ENCODE measurements at regions not wholly inside any gene's neighbourhood (a gene's known extent, or its start where the extent isn't known, plus 50 kb on each side); places are given as distances from the start of the nearest gene placed in this dataset.
"Not testable (repeated sequence)": the region's sequence is repeated elsewhere in the genome, so short reads cannot be mapped to it uniquely, and the experiment has no call there.

DNA sequence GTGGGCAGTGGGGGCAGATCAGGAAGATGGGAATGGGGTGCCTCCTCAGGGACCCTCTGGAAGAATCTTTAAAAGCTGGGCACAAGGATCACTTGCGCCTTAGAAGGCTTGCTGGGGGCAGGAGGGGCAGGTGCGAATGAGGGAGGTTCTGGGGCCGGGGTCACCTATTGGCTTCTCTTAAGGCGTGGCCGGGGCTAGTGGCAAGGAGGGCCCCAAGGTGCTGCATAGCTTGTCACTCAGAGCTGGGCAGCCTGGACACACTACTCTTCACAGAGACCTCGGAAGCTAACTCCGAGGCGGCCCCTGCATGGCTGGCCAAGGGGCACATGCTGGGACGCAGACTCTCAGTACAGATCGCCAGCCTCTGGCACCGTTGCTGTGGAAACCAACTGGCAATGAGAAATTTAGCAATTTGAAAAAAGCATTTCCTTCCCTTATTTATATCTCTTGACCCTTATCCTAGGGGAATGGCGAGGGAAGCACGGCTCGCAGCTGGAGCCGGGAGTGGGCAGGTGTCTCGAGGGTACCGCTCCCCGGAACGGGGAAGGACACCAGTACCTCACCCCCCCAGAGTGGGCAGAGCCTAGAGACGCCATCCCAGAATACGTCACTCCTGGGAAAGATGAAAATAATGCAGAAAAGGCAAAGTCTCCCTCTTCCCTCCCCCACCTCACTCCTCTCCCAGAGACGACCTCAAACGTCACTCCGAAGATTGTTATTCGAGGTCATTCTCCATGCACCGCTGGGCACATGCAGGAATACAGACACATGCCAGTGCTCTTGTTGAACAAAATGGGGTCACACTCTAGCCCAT, 188.1 kb downstream of the CTTN start:
- DNase-seq: no peak

DNA sequence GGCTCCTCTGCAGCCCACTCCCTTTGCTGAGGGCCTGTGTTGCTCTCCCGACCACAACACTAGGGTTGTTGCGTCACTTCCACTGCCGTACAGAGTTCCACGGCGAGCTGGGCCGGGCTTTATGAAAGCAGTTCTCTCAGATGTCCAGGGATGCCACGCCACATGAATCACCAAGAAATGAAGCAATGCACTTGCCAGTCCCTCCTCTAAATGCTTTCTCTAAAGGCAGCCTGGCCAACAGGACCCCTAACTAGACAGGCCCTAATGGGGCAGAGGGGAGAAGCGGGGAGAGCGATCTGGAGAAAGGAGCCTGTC, 188.7 kb downstream of the CTTN start:
- DNase-seq: no peak

DNA sequence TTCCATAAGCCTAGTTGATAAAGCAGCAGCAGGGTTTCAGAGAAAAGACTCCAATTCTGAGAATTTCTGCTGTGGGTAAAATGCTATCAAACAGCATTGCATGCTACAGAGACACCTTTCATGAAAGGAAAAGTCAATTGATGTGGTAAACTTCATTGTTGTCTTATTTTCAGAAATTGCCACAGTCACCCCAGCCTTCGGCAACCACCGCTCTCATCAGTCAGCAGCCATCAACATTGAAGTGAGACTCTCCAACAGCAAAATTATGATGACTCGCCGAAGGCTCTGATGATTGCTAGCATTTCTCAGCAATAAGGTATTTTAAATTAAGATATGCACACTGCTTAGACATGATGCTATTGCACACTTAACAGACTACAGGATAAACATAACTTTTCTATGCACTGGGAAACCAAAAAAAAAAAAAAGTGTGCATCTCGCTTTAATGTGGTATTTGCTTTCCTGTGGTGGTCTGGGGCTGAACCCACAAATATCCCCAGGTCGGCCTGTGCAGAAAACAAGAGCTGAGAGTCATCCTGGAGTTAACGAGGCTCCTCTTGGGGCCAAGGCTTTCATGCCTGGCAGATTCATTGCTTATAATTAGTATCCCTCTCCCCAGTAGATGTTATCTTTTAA, 192.1 kb downstream of the CTTN start:
- DNase-seq: no peak

DNA sequence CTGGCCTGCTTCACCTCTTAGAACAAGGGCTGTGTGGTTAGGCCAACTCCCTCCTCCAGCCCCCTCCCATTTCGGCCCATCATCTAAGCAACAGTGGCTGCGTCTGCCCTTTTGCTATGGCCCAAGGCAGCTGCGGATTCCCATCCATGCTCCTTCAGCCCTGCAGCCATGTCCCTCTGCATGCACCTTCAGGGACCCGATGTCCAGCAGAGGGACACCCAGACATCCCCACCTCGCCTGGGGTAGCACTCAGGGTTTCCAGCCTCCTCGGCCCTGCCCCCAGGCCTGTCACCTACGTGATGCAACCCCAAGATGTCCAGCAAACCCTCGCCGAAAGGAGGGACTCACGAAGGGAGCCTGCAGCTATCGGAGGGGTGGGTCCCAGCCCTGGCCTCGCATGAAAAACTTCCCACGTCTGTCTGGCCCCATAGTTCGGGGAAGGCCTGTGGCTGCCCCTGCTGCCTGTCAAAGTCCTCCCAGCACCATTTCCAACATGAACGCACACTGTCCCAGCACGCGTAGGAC, 194.4 kb downstream of the CTTN start:
- DNase-seq: no peak

DNA sequence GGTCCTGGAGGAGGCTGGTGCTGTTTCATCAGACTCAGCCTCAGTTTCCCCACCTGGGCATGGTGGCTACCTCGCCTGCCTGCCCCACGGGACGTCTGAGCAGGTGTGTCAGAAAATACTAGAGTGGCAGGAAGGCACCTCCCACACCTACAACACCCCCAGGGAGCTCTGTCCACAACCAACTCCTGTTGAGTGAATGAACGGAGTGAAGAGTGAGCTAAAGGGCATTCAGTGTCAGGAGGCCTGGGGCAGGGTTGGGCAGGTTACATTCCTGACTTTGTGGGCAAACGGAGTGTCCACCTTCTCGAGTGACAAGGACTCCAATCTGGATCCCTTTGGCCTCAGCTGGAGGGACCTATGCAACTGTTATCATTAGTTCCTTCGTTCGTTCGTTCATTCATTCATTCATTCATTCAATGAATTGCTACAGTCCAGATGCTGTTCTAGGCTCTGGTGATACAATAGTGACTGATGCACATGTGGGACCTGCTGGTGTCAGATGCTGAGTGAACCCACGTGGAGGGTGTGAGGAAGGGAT, 195.2 kb downstream of the CTTN start:
- no peak for DNase-seq

DNA sequence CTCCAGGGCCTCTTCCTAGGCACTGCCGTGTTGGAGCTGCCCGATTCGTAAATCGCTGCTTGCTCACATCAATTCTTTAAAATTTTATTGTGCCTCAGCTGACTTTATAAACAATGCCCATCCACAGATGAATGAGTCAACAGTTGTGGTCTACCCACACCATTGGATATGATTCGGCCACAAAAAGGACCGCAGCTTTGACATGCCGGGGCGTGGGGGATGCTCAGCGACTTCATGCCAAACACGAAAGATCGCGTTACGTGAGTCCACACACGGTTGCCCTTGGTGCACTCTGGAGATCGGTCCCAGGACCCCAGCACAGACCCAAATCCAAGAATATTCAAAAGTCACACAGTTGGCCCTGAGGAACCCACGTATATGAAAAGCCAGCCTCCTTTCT, 195.7 kb downstream of the CTTN start:
- DNase-seq: no peak

DNA sequence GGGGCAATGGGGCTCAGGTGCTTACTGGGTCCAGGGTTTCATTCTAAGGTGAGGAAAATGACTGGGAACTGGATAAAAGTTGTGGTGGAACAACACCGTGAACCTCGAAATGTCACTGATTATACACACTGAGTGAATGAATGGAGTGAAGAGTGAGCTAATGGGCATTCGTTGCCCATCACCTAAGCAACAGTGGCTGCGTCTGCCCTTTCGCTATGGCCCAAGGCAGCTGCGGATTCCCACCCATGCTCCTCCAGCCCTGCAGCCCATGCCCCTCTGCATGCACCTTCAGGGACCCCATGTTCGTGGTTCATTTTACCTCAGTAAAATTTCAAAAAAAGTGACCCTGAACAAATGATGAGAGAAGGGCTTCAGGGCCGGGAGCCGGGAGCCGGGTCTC, 196.3 kb downstream of the CTTN start:
- no peak for DNase-seq

DNA sequence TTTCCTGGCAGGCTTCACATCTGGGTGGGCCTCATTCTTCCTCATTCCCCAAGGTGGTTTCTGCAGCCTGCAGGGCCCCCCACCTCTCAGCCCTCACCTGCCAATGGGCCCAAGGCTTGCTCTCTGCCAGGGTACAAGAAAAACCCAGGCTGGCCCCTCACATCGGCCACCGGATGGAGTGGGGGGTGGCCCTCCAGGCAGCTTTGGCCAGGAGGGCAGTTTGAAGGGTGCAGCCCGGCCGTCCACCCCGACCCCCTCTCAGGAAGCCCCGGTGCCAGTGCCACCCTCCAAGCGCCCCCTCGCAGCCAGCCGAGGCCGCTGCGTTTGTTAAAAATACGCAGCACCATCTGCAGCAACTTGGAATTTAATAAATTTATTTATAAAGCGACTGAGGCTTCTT, 196.7 kb downstream of the CTTN start:
- DNase-seq: no peak

DNA sequence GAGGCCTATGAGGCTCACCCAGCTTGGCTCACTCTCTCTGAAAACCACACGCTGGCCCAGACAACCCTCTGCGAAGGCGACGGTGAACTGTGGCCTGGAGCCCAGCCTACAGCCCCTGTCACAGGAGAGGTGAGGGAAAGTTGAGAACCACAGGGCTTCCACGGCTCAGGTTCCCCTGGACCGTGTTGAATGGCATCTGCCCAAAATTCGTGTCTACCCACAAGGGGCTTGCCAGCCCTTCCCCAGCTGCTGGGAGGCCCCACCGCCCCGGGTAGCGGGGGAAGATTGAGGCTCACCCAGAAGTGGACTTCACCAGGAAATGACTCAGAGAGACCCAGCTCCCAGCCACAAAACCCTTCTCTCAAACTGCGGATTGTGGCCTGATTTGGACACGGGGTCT, 197.1 kb downstream of the CTTN start:
- no peak for DNase-seq

DNA sequence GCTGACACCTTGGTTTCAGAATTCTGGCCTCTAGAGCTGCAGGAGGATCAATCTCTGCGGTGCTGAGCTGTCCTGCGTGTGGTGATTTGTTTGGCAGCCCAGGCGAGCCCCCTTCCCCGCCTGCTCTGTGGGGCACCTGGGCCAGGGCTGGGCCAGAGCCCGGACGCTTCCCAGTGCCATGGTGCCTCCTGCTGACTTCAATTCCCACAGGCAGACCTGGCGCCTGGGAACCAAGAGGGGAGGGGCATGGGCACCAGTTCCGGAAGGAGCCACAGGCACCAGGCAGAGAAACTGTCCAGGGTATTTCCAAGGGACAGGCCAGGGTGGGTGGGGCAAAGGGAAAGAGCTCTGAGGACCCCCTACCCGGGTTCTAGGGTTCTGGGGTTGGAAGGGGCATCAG, 197.8 kb downstream of the CTTN start:
- DNase-seq: no peak

DNA sequence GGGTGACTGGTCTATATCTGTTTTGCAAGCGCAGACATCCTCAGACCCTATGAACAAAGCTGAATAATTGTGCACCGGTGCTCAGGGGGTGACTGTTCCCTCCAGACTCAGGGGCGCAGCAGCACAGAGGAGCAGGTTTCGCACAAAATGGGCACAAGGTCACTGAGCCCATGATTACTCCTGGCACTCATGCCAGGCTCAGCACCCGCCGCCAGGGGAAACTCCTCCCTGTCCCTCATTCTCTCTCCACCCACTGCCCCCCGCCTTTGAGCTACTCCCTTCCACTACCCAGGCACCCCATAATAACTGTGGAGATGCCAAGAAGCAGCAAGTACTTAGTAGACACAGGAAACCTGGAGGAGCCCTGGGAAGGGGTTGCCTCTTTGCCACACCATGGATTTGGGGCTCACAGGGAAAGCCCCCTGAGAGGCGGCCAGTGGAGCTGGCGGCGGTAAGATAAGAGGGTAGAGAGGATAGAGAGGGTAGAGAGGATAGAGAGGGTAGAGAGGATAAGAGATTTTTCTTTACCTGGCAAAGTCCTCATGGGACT, 198.8 kb downstream of the CTTN start:
- DNase-seq: no peak

DNA sequence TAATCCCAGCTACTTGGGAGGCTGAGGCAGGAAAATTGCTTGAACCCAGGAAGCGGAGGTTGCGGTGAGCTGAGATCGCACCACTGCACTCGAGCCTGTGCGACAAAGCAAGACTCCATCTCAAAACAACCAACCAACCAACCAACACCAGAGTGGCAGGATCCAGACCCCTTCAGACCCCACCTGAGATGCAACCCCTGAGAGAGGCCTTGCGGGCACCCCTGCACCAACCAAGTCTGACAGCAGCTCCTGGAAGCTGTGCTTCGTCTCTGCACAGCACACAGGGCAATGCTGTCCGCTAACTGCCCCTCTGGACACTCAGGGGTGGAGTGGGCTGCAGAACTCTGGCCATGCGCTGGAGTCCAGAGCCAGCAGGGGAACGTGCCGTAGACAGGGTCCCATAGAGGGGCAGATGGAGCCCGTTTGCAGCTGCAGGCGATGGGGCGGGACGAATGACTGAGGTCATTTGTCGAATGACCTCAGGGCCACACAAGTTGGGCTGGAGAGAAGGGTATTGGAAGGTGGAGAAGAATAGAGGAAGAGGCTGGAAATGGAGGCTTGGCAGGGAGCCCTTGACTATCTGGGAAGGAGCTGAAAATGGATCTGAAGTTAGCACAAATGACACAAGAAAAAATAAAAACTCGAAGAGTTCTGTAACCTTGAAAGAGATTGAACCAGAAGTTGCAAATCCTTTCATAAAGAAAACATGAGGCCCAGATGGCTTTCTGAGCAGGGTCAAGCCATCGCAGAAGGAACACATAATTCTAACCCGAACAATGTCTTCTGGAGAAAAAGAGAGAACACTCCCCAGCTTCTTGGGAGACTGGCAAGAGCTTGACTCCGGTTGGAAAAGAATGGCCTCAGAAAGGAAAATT, 199.7 kb downstream of the CTTN start:
- no peak for DNase-seq

DNA sequence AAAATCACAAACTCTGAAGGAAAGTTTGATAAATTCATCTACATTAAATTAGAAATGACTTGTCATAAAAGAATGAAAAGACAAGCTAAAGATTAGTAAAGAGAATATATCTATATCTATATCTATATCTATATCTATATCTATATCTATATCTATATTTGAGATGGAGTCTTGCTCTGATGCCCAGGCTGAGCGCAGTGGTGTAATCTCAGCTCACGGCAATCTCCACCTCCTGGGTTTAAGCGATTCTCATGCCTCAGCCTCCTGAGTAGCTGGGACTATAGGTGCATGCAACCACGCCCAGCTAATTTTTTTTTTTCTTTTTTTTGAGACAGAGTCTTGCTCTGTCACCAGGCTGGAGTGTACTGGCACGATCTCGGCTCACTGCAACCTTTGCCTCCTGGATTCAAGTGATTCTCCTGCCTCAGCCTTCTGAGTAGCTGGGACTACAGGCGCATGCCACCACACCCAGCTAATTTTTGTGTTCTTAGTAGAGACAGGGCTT, 202.6 kb downstream of the CTTN start:
- not testable (repeated sequence) for DNase-seq

DNA sequence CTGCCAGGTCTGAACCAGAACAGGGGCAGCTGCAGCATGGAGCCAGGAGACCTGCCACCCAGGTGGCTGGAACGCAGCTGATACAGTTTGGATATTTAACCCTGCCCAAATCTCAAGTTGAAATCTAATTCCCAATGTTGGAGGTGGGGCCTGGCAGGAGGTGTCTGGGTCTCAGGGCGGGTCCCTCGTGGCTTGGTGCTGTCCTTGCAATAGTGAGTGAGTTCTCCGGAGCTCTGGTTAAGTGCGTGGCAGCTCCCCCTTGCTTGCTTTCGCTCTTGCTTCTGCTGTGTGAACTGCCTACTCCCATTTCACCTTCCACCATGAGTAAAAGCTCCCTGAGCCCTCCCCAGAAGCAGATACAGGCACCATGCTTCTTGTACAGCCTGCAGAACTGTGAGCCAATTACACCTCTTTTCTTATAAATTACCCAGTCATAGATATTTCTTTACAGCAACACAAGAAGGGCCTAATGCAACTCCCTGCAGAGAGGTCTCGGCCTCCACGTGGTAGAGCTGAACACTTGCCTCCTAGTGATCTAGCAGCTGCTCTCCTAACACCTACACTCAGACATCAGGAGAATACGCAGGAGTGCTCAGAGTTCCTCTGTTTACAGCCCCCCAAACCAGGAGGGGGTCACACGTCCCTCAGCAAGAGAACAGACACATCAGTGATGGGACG, 203.7 kb downstream of the CTTN start:
- DNase-seq: peak in 2 of 56 donors; percentile 12 to 31

DNA sequence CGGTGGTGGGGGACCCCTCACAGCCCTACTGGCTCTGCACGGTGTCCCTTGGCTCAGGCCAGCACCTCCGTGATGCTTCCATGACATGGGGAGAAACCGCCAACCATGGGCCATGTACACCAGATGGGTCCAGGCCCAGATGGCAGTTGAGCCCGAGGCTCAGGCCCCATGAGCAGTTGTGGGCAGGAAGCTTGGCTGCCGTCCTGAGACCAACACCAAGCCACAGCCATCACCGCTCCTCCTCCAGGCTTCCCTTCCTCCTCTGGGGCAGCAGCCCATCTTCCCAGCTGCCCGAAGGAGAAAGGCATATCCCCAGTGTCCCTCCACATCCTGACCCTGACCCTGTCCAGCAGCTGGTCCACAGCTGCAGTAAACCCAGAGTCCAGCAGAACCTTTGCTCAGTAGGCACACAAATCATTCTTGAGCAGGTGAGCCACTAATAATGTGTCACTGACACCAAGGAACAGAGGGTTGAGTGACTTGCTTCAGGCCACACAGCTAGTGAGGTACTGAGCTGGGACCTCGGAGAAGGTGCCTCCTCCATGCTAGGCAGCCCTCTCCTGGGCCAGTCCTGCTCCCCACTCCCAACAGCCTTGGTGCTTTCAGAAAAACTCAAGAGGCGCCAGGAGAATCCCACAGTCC, 204.9 kb downstream of the CTTN start:
- DNase-seq: no peak

DNA sequence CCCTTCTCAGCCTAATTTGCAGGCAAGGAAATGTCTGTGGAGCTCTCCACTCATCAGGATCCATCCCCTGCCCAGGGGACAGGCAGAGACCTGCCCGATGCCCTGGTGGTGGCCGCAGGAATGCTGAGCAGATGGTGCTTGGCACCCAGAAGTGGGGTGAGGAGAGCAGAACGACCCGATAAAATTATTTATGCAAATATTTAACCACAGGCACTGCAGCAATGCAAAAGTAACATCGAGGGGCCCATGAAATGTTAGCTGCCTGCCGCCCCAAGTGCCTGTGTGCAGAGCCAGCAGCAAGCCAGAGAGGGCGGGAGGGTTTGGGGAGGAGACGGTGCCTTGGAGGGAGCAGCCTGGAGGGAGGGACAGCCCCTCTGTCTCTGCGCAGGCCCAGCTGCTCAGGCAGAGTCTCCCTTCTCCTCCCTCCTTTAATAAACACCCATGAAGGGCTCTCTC, 205.5 kb downstream of the CTTN start:
- DNase-seq: no peak

DNA sequence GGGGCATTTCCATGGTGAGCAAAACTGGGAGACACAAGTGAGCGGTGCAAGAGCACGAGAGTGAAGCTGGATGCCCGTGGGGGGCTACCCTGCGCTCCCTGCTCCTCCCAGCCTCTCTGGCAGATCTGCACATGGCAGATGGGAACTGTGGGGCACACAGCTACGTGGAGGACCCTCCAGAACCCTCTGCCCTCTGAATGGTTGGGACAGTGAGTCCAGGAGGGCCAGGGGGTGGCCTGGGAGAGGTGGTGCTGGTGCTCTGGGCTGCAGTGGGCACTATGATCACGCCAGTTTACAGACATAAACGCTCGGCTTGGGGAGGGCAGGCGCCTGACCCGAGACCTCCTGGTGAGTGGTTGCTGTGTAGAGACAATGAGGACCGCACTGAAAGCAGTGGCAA, 205.9 kb downstream of the CTTN start:
- DNase-seq: no peak

DNA sequence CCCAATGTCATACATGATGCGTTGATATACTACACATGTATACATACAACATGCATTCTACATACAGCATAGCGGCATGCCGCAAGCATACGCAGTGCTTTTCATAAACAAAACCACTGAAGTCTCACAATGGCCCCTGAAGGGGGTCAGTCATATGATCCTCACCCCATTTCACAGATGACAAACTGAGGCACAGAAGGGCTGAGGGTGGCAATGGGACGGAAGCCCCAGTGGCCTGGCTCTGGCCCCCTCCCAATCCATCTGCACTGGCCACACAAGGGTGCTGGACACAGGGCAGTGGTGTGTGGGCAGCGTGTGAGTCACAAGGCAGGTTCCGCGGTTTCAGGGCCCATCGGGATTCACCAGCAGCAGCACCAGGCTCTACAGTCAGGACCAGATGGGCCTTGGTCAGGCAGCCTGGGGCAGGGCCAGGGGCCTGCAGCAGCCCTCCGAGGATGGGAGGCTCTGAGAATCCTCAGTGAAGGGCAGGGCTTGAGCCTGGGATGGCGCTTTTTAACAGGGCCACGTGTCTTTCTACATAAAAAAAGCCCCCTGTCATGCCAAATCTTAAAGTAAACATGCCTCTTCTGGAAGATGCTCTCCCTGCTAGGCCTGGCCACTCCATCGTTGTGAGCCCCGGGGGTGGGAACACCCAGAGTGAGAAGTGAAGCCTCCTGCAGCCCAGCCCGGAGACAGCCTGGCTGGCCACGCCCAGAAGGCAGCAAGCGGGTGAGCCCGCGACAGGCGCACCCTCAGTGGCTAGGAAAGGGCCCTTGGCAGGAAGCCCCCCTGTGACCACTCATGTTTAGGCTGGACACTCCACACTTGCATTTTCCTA, 206.5 kb downstream of the CTTN start:
- DNase-seq: no peak

DNA sequence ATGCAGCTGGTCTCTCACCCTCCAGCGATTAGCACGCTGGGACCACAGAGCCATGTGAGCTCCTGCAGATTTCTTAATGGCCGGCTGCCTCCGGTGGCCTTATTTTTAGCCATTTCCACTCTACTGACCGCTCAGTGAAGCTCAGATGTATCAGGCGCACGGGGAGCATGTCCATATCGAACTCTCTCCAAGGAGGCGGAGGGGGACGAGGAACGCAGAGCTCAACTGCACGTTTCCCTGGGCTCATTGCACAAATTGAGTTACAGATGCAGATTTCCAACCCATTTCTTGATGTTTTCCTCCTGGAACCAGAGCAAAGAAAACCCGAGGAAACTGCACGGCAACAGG, 207.1 kb downstream of the CTTN start:
- DNase-seq: no peak
